ENCODE measurements at regions not wholly inside any gene's neighbourhood (a gene's known extent, or its start where the extent isn't known, plus 50 kb on each side); places are given as distances from the start of the nearest gene placed in this dataset.
"Not testable (repeated sequence)": the region's sequence is repeated elsewhere in the genome, so short reads cannot be mapped to it uniquely, and the experiment has no call there.

DNA sequence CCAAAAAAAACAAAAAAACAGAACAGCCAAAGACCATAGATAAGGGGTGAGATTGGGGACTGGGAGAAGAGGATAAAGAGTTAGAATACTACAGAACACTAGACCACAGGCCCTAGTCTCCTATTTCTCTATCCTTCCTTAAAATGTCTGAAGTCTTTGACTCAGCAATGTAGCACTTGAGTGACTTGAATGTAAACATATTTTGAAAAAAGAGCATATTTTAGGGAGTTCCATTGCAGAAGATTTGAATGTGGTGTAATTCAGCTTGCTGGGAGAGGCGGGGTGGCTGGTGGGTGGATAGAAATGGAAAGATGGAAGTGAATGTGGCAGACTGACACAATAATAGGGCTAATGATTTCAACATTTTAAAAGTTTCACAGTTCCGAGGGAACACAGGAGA lies 144.9 kb downstream of the CHIC2 start:
- DNase-seq = no peak

GRCh38 chr4:53917729-53918128 lies 146.7 kb downstream of the CHIC2 start:
- no peak for DNase-seq

DNA sequence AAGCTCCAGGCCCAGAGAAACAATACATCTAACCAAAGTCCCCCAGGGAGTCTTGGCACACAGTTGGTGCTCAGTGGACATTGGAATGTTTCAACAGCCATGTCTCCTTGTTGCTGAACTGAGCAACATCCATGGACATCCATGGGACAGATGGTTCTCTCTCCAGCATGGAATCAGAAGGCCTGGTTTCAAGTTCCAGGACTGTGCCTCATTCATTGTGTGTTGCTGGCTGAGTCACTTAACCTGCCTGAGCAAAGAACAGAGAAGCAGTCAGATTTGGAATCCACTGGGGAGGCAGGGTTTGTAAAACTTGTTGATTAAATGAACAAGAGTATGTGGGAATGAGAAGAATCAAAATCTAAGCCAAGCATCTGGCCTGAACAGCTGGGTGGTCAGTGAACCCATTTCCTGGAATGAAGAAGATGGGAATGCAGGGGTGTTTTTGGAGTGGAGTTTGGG lies 147.9 kb downstream of the CHIC2 start:
- DNase-seq = no peak

GRCh38 chr4:53914313-53915016 lies 149.9 kb downstream of the CHIC2 start:
- DNase-seq = no peak

DNA sequence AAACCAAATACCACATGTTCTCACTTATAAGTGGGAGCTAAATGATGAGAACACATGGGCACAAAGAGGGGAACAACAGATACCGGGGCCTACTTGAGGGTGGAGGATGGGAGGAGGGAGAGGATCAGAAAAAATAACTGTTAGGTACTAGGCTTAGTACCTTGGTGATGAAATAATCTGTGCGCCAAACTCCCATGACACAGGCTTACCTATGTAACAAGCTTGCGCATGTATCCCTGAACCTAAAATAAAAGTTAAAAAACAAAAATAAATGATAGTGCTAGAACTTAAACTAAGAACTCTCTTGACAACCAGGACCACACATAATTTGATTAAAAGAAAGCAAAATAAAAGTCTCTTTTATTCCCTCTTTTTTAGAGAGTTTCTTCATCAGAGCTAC lies 150.6 kb downstream of the CHIC2 start:
- DNase-seq = no peak

GRCh38 chr4:53912766-53913497 lies 151.5 kb downstream of the CHIC2 start:
- no peak for DNase-seq

DNA sequence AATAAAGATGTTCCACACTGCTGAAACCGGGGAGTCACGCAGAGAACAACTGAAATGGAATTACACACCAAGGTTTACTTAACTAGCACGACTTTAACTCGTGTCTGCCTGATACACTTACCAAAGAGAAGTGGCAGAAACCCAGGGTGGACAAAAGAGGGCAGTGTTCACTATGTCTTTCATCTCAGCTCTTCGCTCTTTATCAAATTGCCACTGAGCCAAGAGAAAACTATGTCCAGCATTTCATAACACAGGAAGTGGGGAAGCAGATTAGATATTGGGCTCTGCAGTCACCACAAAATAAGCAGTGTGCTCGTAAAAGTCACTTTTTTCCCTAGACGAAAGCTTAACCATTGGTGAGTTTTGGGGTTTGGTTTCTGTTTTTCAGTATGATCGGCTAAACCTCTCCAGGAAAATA lies 155.7 kb downstream of the CHIC2 start:
- peak; percentile 8 for DNase-seq

DNA sequence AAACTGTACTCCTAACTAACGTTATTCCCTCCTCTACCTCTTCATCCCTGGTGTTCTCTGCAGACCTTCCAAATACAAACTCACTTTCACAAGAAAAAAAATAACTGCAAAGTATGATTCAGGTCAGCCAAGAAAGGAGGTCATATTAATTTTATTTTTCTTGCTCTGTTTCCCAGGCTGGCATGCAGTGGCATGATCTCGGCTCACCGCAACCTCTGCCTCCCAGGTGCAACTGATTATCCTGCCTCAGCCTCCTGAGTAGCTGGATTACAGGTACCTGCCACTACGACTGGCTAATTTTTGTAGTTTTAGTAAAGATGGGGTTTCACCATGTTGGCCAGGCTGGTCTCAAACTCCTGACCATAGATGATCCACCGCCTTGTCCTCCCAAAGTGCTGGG lies 156.6 kb downstream of the CHIC2 start:
- no peak for DNase-seq

GRCh38 chr4:53906606-53907190 lies 157.7 kb downstream of the CHIC2 start:
- no peak for DNase-seq

GRCh38 chr4:53905941-53906377 lies 158.4 kb downstream of the CHIC2 start:
- no peak for DNase-seq

DNA sequence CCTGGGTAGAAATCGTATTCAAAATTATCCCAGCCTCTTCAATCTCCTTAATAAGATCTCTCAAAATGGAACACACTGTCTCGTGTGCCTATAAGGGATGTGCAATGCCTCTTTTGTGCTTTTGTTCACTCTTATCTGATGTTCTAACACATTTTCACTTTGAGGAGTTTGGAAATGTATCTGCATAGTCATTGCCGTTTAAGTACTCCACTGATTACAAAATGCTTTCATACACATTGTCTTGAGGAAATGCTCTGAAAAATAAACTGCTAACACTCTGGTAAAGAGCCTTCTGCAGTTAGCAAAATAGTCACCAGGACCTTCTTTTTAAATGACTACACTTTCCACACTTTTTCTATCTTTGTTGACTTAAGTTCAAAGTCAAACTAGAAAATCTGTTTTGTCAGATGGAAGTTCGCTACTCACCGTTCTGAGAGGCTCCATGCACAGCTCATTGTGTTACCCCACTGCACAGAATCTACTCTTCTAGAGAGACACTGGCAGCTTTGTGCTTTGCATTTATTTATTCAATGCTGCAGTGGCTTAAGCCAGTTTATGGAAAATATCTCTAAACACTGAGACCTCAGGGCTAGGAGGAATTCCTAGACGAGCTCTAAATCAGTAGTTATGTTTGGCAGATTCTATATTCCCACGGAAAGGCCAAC lies 159.0 kb downstream of the CHIC2 start:
- DNase-seq = no peak

GRCh38 chr4:53902786-53903185 lies 161.6 kb downstream of the CHIC2 start:
- DNase-seq = no peak

GRCh38 chr4:53900271-53900649 lies 164.1 kb downstream of the CHIC2 start:
- no peak for DNase-seq

- no peak for DNase-seq
These were observed 164.7 kb downstream of the CHIC2 start for GRCh38 chr4:53899586-53900270.

- no peak for DNase-seq
These were observed 169.3 kb downstream of the CHIC2 start for GRCh38 chr4:53895137-53895536.

- no peak for DNase-seq
These were observed 173.9 kb downstream of the CHIC2 start for GRCh38 chr4:53890461-53890860.

DNA sequence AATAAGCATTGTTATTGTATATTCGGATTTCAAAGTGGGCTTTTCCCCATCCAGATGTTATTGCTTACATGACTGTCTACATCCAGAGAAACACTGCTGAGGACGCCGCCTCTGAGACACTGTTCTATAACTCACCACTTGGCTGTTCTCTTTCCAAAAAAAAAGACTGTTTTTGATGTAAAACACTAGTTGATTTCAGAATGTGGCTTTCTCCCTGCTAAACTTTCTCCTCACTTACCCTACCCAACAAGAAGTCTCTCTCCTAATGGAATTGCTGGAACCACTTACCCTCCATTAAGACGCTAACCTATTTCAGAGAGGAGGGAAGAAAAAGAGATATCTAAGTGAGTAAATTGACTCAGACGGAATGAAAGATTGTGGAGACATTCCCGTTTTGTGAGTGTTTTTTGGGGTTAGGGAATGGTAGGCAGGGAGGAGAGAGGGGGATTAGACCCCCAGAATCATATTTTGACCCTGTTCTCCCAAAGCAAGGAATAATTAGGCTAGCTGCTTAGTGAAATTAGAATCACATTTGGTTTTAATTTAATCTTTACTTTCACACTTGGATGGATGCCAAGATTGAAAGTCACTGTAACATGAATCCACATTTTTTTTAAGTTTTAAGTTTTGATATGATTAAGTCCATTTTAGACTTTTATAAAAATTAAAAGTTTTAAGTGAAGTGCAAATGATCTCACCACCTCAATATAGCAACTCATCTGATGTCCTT lies 174.9 kb downstream of the CHIC2 start:
- DNase-seq = no peak

- no peak for DNase-seq
These were observed 178.3 kb downstream of the CHIC2 start for GRCh38 chr4:53886090-53886489.

GRCh38 chr4:53885668-53886067 lies 178.7 kb downstream of the CHIC2 start:
- no peak for DNase-seq

DNA sequence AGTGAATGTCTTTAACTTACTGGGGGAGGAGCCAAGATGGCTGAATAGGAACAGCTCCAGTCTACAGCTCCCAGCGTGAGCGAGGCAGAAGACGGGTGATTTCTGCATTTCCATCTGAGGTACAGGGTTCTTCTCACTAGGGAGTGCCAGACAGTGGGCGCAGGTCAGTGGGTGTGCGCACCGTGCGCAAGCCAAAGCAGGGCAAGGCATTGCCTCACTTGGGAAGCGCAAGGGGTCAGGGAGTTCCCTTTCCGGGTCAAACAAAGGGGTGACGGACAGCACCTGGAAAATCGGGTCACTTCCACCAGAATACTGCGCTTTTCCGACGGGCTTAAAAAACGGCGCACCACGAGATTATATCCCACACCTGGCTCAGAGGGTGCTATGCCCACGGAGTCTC lies 187.3 kb downstream of the CHIC2 start:
- not testable (repeated sequence) for DNase-seq

- DNase-seq = no peak
These were observed 198.3 kb downstream of the CHIC2 start for GRCh38 chr4:53866055-53866454.

DNA sequence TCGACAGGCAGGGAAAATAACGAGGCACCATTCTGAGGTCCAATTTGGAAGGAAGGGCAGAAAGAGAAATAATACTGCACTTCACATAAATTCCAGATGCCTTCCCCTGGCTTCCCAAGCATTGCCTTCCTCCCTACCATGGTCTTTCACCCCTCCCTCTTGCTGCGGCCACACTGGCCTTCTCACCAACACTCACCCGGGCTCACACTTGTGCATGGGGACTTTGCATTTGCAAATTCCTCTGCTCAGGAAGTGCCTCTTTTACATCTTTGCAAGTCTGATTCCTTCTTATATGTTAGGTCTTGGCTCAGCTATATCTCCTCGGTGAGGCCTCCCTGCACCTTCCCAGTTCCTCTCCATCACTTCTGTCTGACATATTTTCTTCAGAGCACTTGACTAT lies 199.4 kb downstream of the CHIC2 start:
- no peak for DNase-seq

Data from NCI-H187 treated with DMSO at 0.1 percent for 48 hours (cell line).